Right ventricle myocardium superior (tissue), 1 donor: ENCODE measurements at regions not wholly inside any gene's neighbourhood (a gene's known extent, or its start where the extent isn't known, plus 50 kb on each side); places are given as distances from the start of the nearest gene placed in this dataset.
"Not testable (repeated sequence)": the region's sequence is repeated elsewhere in the genome, so short reads cannot be mapped to it uniquely, and the experiment has no call there.

Source experiments
- ATAC-seq: fragments of 200-7000 bp; cut with Tn5 transposase; one replicate; pipeline ENCODE4 v1.9.1; 2020; ENCODE audit warnings: mild to moderate bottlenecking; ENCODE audit not compliant: poor library complexity
- DNase-seq: peaks from one replicate; pipeline ENCODE4 v3.0.0-alpha.2; 2020
- intact Hi-C: fragments of 100-400 bp; cut with DNase I; formaldehyde crosslinking; loops from one replicate; pipeline ENCODE4 v1.11.2; 2022
- donor health status: DM: no; HTN: yes; CAD: no; lungs with severe emphysema.

- no peak for DNase-seq
- intact Hi-C loops: no loop called here
- ATAC-seq: no peak
Observed at GRCh38 chr10:31694929-31695837, 233.4 kb downstream of the ARHGAP12 start.

GRCh38 chr10:31694126-31694685 lies 234.4 kb downstream of the ARHGAP12 start:
- ATAC-seq: no peak
- intact Hi-C loops: no loop called here
- no peak for DNase-seq

GRCh38 chr10:31693491-31693890 lies 235.1 kb downstream of the ARHGAP12 start:
- DNase-seq: no peak
- no peak for ATAC-seq
- intact Hi-C loops: no loop called here

GRCh38 chr10:31689233-31689632 lies 239.4 kb downstream of the ARHGAP12 start:
- ATAC-seq: no peak
- no peak for DNase-seq
- intact Hi-C loops: no loop called here

GRCh38 chr10:31687663-31688482 lies 240.8 kb downstream of the ARHGAP12 start:
- ATAC-seq: peak; percentile 34
- intact Hi-C loops: no loop called here
- no peak for DNase-seq

GRCh38 chr10:31686599-31686998 lies 242.0 kb downstream of the ARHGAP12 start:
- intact Hi-C loops: no loop called here
- ATAC-seq (peak; percentile 10), DNase-seq (no peak)

- DNase-seq (no peak), ATAC-seq (no peak)
- intact Hi-C loops: no loop called here
Observed at GRCh38 chr10:31683682-31684081, 244.9 kb downstream of the ARHGAP12 start.

GRCh38 chr10:31679936-31680335 lies 248.7 kb downstream of the ARHGAP12 start:
- DNase-seq (no peak), ATAC-seq (no peak)
- intact Hi-C loops: no loop called here

GRCh38 chr10:31678575-31679516 lies 249.8 kb downstream of the ARHGAP12 start:
- ATAC-seq: no peak
- intact Hi-C loops: no loop called here
- no peak for DNase-seq

GRCh38 chr10:31678139-31678536 lies 250.5 kb downstream of the ARHGAP12 start:
- intact Hi-C loops: no loop called here
- DNase-seq (peak; percentile 61), ATAC-seq (peak; percentile 86)

- DNase-seq (no peak), ATAC-seq (peak; percentile 43)
- intact Hi-C loops: no loop called here
Observed at GRCh38 chr10:31677195-31678138, 251.2 kb downstream of the ARHGAP12 start.

GRCh38 chr10:31675726-31676125 lies 252.9 kb downstream of the ARHGAP12 start:
- ATAC-seq (no peak), DNase-seq (no peak)
- intact Hi-C loops: no loop called here

GRCh38 chr10:31669357-31669756 lies 259.3 kb downstream of the ARHGAP12 start:
- peak; percentile 22 for ATAC-seq
- no peak for DNase-seq
- intact Hi-C loops: no loop called here

GRCh38 chr10:31668326-31668725 lies 260.3 kb downstream of the ARHGAP12 start:
- ATAC-seq (no peak), DNase-seq (no peak)
- intact Hi-C loops: no loop called here

GRCh38 chr10:31665764-31666279 lies 262.8 kb downstream of the ARHGAP12 start:
- DNase-seq, ATAC-seq, intact Hi-C loops: not testable (repeated sequence)

- intact Hi-C loops: no loop called here
- DNase-seq: peak; percentile 71
- ATAC-seq: peak; percentile 86
Observed at GRCh38 chr10:31664803-31665202, 263.8 kb downstream of the ARHGAP12 start.

GRCh38 chr10:31664071-31664470 lies 264.6 kb downstream of the ARHGAP12 start:
- ATAC-seq, DNase-seq, intact Hi-C loops: not testable (repeated sequence)
